ENCODE measurements at regions not wholly inside any gene's neighbourhood (a gene's known extent, or its start where the extent isn't known, plus 50 kb on each side); places are given as distances from the start of the nearest gene placed in this dataset.
A peak's percentile ranks its signal among the peaks of the same experiment; 100 is the strongest.

DNA sequence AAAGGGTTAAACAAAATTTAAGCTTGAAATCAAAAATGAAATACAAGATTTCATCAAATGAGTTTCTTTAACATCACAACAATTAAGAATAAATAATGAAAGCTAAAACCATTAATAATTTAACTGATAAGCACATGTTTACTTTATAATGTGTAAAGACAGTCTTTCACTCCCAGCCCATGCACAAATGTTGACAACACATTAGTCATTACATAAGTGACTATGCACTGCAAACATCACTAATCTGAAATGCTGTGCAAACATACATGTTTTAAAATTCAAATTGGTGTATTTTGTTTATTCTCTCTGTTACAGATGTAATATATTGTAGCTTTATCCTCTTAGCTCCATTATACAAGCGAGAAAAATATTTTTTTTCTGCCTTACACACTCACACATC, 220.6 kb upstream of the CPXCR1 start:
- no peak for DNase-seq

DNA sequence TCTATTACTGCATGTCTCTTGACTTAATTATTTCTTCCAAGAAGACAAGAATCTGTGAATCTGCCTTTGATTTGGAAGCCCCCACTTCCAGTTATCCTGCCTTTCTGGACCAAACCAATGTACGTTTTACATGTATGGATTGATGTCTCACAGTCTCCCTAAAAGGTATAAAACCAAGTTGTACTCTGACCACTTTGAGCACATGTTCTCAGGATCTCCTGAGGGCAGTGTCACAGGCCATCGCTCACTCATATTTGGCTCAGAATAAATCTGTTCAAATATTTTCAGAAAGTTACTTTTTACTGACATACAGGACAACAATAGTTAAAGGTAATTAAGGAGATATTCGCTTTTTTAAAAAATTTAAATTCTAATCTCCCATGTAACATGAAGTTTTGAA, 188.6 kb upstream of the CPXCR1 start:
- DNase-seq: no peak

DNA sequence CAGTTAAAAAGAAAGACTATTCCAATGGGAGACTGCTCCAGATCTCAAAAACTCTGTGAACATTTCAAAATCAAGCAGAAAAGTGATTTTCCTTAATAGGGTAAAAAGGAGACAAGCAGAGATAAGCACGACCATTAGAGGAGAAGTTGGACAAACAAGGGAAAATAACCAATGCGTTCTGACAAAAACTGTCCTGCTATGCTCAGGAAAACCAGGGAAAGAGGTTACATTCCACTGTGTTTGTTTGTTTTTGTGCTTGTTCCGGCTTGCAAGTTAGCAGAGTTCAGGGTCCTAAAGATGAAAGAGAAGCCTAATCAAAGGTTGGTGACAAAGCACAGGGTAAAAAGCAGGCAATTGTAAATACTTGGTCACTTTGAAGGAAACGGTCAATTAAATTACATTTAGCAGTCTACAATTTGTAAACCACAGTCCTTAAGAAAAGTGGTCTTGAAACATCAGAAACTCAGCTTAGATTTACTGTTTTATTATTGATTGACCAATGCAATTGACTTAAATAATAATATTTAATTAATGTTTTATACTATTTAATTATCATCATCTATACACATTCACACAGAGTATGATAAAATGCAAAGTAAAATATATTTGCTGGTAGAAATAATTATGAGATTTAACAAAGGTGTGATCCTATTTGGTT, 186.2 kb upstream of the CPXCR1 start:
- DNase-seq: no peak

DNA sequence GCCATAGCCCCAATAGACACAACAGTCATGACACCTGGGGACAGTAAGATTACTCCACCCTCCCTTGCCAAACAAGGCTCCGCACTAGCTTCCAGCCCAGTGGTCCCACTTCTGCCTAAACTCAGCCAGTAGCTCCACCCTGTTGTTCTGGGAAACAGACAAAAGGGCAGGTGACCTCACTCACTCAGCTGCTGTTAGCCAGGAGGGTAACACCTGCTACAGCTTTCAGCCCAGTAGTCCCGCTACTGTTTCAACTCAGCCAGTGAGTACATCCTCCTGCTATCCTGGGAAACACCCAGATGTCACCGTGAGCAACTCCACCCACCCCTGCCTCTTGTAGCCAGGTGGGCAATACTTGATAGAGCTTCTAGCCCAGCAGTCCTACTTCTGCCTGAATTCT, 162.7 kb upstream of the CPXCR1 start:
- DNase-seq: no peak

DNA sequence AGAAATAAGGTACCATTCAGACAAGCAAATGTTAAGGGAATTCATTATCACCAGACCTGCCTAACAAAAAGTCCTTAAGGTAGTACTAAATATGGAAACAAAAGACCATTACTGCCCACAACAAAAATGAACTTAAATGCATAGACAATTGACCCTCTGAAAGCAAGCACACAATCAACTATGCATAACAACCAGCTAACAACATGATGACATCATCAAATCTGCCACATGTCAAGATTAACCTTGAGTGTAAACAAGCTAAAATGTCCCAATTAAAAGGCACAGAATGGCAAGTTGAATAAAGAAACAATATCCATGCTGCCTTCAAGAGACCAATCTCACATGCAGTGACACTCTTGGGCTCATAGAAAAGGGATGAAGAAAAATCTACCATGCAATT, 160.7 kb upstream of the CPXCR1 start:
- DNase-seq: no peak

DNA sequence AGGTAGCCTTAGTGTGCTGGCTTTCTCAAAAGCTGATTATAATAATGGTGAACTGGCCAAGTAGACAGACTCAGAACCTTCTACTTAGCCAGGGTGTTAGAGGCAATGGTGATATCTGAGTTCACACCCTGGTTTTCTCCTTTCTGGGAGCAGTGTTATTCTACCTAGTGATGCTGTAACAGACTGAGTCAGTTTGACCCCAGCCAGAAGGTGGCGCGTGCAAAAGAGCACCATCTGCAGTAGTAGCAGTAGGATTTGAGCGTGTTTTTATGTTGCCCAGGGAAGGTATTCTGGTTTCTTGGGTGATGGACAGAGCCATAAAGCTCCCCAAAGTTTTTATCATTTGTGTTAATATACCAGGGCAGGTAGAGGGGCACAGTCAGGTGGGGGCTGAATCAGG, 143.8 kb upstream of the CPXCR1 start:
- no peak for DNase-seq

DNA sequence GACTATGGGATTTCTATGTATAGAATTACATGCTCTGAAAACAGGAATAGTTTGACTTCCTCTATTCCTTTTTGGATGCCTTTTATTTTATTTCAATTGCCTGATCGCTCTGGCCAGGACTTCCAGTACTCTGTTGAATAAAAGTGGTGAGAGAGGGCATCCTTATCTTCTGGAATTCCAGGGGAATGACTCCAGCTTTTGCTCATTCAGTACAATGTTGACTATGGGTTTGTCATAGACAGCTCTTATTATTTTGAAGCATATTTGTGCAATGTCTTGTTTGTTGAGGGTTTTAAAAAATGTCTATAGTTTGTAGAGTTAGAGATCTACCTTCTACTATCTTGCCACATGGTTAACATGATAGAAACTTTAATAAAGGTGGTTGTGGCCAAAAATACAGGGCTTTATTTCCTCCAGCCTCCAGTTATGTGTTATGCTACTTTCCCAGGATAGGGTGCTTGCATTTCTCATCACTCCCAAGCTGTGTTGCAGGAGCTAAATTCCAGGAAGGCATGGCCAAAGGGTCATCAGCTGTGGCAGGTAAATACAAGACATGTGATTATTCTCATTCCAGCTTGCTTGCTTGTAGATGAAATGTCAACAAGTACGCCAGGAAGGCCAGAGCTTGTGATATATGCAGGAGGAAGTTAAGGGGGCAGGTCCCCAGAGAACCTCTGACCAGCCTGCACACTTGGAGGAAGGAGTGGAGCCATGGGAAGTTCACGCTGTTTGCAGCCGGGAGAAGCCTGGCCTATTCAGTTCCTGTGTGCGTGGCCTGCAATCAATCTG, 142.4 kb upstream of the CPXCR1 start:
- peak; percentile 13 for DNase-seq

DNA sequence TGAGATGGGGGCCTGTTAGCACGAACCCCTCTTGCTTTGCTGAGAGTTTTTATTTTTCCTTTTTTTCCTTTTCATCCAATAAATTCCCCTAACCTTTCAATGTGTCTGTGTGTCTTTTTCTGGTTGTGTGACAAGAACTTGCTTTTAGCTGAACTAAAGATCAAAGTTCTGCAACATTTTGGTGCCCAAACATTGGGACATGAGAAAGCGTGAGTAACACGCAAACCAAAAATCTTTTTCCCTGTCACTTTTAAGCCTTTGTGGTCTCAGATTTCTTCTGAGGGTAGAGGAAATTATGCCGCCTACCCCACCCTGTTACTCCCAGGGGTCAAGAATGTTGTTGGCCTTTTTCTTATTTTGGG, 141.8 kb upstream of the CPXCR1 start:
- no peak for DNase-seq

DNA sequence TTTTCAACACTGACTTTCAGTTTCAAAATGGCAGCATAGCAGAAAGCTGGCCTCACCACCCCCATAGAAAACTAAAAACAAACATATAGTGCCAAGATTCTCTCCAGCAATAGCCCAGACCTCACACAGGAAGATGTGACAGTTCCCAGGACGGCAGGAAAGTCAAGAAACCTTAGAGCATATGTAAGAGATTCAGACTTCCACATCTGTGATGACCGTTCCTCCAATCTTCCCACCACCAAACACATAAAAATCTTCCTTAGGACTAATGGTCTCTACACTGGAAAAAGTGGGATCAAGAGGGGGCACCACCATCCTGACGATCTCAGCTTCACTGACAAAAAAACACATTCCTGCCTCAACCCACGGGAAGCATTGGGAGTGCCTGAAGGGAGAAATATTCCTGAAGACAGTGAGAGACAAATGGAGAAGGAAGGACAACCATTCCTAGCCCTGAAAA, 134.1 kb upstream of the CPXCR1 start:
- no peak for DNase-seq

DNA sequence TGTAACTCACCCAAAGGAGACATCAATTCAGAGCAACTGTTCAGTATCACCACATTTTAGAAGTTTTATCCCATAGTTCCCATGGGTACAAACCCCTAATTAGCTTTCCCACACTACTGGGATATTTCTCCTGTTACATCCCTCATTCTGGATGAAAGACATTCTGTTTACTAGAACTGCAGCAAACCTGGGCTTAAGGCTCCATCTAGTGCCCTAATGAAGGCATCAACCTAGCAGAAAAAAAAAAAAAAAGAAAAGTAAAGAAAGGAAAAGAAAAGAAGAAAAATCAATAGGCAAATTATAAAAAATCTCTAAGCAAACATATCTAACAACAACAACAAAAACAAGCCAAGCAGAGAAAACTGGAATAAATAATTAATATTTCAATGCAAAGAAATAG, 133.7 kb upstream of the CPXCR1 start:
- DNase-seq: peak; percentile 7

DNA sequence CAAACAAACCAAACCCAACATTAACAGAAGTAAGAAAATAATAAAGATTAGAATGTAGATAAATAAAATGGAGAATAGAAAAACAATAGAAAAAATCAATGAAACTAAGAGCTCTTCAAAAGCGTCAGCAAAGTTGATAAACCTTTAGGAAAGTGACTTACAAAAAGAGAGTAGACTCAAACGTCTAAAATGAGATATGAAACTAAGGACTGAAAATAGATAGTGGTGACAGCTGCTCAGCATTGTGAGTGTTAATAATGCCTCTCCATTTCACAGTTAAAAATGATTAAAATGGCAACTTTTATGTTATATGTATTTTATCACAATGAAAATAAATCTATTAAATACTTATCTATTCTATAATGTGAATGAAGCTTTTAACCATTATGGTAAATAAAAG, 125.7 kb upstream of the CPXCR1 start:
- no peak for DNase-seq

DNA sequence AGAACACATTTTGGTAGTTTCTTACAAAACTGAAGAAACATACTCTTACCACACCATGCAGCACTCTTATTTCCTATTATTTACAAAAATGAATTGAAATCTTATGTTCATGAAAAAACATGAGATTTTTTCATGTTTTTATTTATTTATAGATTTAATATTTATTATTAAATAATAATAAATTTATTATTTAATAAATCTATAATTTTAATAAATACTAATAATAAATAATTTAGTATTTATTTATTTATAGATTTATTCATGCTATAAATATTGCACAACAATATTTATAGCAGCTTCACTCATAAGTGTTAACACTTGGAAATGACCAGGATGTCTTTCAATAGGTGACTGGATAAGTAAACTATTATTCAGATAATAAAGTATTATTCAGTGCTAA, 91.6 kb upstream of the CPXCR1 start:
- no peak for DNase-seq

DNA sequence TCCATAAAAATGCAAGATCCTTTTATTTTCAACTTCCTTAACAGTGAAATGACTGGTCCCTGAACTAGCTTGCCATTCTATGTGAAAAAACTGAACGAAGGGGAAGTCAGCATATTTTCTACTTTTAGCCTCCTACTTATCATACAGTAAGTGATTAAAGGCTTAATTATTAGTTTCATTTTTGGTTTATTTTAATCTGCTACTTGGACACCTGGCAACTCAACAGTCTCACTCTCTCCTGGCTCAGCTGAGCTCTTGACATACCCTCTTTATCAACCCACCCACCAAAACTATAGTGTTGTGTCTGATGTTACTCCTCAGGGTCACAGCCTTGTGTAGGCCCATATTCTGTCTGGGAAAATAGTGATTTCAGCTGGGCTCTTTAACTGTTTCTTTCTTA, 86.2 kb upstream of the CPXCR1 start:
- no peak for DNase-seq

DNA sequence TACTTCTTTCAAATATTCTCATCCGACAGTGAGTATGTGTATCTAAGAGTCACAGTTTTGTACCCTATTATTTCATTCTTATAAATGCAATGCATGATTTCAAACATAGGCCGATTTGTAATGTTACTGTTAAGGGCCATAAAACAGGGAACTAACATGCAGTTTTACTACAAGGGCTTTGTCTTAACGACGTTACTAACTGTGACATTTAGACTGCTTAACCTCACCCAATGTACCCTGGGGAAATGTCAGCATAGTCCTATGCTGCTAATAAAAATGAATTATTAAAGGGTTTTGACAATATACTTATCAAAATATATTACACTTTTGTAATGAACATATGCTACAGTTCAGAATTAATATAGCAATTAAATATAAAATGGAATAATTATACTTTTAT, 74.8 kb upstream of the CPXCR1 start:
- DNase-seq: no peak
